NCI-H748 (cell line): ENCODE measurements at regions not wholly inside any gene's neighbourhood (a gene's known extent, or its start where the extent isn't known, plus 50 kb on each side); places are given as distances from the start of the nearest gene placed in this dataset.
A peak's percentile ranks its signal among the peaks of the same experiment; 100 is the strongest.
"Not testable (repeated sequence)": the region's sequence is repeated elsewhere in the genome, so short reads cannot be mapped to it uniquely, and the experiment has no call there.

Source experiments
- DNase-seq: peaks from one replicate; lab custom pipeline; 2025; ENCODE audit not compliant: unreplicated experiment; lab: John Stamatoyannopoulos, UW

DNA sequence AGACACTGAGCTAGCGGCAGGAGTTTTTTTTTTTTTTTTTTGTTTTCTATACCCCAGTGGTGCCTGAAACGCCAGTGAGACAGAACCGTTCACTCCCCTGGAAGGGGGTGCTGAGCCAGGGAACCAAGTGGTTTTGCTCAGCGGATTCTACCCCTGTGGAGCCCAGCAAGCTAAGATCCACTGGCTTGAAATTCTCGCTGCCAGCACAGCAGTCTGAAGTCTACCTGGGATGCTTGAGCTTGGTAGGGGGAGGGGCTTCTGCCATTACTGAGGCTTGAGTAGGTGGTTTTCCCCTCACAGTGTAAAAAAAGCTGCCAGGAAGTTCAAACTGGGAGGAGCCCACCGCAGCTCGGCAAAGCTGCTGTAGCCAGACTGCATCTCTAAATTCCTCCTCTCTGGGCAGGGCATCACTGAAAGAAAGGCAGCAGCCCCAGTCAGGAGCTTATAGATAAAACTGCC, 173.0 kb downstream of the DMAC1 start:
- DNase-seq: not testable (repeated sequence)

DNA sequence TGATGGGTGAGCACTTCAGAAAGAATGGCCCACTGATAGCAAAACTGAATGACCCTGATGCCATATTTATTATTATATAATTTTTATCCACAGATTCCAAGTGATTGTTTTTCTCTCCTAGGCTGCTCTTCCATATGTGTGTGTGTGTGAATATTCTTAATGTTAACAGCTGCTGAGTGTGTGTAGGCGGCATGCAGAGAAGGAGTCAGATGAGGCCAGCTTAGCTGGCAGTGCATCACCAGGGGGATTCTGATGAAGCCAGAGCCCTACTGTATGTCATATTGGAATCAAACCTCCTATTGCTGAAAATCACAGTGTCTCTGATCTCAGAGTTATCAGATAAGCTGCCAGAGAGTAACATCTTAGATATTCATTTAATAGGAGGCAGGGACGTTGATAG, 177.1 kb downstream of the DMAC1 start:
- peak; percentile 20 for DNase-seq

DNA sequence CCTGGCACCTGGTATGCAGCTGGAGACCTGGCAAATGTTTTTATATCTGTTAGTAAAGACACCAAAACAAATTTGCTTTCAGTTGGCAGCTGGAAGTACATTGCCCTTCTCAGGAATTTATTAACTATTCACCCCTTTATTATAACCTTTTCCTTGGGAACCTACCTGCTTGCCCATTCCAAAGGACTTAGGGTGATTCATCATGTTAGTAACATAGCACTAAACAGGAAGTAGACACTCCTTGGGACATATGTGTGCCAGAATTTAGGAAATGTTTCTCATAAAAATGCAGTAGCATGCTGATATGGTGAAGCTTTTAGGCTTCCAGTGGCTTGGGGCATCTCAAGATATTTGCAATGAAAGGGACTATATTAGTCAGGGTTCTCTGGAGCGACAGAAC, 184.2 kb downstream of the DMAC1 start:
- DNase-seq: no peak

DNA sequence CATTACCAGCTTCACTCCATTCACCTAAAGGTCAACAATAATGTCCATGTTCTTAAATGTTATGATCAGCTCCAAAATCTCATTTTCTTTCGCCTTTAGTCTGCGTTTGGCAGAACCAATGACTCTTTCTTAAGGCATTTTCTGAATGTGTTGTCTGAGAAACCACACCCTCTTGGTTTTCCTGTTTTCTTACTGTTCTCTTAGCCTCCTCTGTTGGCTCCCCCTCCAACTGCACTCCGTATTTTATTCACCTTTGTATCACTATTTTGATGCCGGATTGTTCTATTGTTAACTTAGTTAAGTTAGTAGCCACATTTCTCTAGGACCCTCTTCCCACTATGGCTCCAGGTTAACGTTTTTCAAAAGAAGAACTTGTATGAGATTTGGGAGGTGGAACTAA, 185.6 kb downstream of the DMAC1 start:
- no peak for DNase-seq

DNA sequence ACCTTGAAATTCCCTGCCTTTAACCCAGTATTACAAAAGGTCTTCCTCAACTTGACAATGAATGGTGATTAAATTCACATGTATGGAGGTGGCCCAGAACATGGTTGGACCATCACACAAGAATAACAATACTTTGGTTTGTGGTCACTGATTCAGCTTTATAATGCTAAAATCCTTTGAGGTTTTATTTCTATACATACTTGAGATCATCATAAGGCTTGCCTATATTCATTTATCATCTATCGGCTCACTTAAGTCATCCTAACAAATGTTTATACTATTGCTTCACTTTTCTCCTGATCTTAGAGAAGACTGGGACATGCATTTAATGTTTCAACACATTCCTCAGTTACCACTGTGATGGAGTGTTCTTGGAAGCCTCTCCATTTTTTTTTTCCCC, 191.3 kb downstream of the DMAC1 start:
- no peak for DNase-seq

DNA sequence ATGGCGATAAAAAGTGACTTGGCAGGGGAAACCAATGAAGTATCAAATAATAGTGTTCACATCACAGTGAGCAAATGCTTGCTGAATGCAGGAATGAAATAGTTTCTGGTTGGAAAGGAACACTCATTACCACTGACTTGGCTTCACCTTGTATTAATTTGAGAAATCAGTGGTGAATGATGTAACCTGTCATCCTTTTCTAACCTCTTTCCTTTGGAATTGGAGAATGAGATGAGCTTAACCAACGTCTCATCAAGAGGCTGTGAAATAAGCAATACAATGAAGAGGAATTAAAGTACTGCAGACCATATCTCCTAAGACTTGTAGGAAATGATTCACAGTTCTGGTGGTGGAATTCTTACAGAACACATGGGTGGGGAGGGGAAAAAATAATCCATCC, 192.2 kb downstream of the DMAC1 start:
- DNase-seq: no peak

DNA sequence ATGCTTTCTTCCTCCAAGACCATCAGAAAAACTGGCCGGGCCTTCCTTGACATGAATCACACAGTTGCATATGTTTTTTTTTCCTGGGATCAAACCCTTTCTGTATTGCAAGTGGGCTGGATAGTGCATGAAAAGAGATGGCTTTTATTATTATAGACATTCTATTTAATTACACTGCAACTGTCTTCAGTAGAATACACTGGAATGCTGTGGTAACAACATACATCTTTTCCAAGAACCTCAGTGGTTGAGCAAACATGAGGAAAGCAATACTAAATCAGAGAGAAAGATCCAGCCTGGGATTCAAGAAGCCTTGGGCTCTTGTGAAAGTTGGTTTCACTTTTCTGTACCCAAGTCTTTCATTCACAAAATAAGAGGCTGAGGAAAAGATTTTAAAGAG, 193.0 kb downstream of the DMAC1 start:
- DNase-seq: peak; percentile 55

DNA sequence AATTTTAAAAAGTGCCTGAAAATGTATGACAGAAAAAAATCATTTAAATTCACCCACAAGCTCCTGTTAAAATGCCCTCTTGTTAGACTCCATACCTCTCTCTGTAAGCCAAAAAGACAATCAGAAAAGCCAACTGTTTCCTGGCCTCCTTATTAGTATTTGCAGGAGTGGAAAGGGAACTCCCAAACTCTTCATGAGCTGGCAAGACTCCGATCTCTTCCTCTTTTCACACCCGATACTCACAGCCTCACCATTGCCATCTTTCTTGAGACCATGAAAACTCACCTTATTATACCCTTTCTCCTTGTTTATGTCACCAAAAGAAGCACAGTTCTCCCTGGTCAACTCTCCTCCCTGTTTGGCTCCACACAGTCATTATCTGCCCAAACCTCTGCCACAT, 197.8 kb downstream of the DMAC1 start:
- no peak for DNase-seq

DNA sequence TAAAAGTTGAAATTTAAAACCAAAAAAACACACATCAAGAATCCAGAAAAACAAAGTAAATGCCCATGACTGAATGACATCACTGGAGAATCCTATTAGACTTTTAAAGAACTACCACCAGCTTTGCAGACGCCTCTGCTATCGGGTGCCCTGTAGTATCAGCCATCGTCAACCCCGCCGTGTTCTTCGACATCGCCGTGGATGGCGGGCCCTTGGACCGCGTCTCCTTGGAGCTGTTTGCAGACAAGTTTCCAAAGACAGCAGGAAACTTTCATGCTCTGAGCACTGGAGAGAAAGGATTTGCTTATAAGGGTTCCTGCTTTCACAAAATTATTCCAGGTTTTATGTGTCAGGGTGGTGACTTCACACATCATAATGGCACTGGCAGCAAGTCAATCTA, 201.9 kb downstream of the DMAC1 start:
- no peak for DNase-seq

DNA sequence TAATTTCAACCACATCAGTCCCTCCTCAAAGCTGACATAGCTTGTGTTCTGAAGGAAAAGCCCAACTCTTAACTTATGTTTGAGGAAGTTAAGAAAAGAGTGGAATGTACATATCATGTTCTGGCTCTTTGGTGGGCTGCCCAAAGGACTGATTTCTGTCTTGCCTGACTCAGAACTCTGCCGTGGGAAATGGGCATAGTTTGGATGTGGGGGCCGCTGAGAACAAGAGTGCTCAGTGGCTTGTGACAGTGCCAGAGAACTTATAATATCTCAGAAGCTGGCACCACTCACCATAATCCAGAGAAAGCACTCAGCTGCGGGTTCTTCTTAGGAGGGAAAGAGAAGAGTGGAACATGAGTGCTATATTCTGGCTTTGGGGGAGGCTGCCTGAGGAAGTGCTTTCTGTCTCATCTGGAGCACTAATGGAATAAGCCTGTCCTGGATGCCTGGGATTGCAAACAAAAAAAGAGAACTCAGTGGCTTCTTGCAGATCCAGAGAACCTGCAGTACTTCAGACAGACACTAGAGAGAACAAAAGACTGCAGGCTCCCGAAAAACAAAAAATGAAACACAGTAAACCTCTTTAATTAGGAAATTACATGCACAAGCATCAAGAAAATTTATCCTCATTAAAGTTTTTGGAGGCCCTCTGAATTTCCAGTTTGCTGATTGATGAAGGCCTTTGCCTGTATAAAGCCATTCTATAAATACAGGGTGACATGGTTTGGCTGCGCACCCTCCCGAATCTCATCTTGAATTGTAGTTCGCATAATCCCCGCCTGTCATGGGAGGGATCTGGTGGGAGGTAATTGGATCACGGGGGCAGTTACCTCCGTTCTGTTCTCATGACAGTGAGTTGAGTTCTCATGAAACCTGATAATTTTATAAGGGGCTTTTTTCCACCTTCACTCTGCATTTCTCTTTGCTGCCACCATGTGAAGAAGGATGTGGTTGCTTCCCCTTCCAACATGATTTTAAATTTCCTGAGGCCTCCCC, 207.0 kb downstream of the DMAC1 start:
- no peak for DNase-seq

DNA sequence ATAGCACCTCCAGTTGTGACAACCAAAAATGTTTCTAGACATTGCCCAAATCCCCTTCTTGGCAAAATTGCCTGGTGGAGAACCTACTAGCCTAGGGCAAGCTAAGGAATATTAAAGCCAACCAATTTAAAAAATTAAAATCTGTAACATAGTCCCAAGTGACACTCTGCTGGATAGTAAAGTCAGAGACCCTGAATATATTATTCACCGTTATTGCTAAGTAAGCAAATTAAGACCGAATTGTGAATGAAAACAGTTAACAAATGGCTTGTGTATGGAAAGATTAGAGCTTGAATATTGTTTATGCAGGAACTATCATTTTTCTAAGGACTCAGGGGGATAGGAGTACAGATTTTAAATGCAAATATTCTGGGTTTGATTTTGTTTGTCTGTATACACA, 208.1 kb downstream of the DMAC1 start:
- DNase-seq: no peak

DNA sequence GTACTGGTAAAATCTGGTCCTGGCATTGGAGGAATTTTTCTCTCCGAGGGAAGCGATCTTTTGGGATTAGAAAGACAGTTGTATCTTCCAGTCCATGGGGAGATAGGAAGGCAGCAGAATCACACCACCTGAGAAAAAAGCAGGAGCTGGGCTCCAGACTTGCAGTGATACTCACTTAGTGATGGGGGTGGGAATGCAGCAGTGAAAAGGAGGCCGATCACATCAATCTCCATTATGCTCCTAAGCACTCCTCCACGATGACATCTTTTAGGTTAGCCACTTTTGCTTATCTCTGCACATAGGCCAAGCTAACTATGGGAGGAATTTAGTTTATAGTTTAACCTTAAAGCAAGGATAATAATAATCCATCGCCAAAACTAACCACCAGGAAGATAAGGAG, 219.0 kb downstream of the DMAC1 start:
- DNase-seq: no peak

DNA sequence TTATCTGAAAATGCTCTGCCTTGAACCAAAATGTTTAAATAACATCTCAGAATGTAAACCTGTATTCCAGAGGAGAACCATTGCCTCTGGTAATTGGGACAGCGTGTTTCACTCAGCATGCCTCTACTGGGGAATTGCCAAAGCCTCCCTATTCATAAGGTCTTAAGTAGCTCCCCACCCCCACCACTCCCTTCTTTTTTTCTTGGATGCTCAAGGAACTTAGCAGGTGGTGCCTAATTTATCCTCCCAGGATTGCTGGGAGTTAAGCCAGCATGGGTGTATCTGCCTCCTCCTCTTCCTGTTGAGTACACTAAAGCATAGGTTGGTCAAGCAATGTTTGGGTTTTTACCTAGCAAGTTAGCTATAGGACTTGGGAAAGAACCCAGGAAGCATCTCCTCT, 220.2 kb downstream of the DMAC1 start:
- no peak for DNase-seq

DNA sequence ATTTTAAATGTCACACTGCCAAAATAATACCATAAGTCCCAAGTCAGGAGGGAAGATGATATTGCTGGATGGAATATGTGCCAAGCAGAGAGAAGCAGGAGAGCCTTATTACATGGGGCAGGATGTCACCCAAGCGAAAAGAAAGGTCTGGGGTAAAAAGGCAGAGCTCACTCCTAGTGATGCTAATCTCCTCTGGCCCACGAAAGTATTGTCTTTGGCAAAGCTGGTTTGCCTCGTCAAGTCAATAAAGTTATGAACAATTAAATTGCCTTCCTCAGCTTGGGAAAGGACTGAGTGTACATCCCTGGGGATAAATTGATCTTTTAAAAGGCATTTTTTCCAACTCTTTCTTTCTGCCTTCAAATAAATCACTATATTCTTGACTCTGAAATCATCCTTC, 220.6 kb downstream of the DMAC1 start:
- DNase-seq: no peak

DNA sequence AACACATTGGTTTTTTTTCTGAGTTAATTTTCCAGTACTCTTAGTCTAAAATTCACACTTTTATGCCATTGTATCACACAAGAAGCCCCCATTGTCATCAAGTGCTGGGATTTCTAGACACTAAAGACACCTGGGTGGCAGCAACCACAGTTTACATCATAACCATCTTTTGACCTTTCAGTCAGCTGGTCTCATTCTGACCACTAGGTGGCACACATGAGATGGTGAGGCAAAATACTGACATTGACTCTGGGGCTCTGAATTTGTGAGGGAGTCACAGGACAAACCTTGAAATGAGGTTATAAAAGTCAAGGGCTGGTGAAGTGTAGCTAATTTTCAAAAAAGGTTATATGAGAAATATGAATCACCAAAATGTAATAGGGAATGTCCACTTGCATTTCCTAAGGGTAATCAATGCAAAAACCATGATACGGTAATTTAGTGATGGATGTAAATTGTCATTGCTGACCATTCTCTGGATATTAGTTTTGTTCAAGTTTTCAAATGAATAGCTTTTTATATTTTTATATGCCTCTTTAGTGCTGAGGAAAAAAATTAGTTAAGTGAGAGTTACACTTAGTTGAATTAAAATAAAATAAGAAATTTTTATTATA, 229.4 kb downstream of the DMAC1 start:
- DNase-seq: peak; percentile 77

DNA sequence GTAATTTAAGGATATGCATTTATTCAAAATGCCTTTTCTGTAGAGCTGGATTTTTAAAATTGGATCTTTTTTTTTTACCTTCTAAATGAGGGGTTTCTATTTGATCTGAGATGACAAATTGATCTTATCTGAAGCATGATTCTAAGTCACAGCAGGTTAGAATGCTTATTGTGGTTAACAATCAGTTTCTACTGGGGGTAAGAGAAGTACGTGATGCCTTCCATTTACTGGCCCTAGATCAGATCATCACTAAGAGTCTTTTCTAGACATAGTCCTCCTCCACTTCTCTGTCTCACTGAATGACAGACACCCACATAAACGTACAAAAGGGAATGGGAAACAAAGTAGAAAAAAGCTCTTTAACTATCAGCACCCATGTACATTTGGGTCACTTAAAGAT, 231.9 kb downstream of the DMAC1 start:
- DNase-seq: no peak

DNA sequence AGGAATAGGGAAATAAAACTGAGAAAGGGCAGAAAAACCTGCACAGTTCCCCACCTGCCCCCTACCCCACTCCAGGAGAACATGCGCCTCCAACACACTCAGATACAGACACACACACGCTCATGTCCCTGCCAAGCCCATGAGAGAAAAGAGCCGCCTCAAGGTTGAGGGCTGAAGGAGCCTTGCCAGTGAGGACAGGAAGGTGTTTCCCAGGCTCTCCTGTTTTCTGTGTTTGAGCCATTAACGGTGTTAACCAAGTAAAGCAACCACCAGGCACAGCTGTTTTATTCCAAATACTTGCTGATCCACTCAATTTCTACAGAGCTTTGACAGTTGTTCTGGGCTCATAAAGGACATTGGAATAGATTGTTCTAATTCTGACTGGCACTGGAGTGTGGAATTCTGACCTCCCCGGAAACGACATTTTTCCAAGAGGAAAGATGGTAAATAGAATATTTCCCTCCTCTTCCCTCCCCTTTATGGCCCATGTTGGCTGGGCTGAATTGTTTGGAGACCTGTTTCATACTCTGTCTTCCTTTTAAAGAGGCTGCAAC, 238.0 kb downstream of the DMAC1 start:
- DNase-seq: no peak

DNA sequence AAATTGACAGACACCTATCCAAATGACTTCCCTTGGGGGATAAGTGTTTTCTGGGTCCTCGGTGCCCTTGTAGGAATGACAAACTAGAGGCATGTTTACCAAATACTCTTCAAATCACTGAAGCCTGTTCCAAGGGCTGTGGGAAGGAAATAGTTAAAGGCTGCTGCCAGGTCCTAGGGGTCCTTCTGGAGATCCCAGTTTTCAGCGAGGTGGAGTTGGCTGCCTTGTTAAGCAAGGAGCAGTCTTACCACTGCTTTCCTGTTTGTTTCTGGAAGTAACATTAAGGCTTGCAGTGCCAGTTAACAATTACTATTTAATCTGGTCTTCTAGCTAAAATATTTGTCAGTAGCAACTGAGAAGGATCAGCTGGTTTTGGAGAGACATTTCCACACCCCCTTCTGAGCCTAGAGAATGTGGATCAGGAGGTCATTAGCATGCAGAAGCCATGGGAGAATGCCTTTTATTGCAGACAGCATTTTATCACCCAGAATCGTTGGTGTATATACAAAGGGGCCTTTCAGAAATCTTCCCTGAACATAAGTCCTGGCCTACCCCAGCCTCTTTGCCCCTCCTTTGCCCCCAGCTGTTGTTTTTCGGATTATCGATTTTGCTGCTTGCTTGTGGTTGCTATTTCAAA, 238.8 kb downstream of the DMAC1 start:
- no peak for DNase-seq

DNA sequence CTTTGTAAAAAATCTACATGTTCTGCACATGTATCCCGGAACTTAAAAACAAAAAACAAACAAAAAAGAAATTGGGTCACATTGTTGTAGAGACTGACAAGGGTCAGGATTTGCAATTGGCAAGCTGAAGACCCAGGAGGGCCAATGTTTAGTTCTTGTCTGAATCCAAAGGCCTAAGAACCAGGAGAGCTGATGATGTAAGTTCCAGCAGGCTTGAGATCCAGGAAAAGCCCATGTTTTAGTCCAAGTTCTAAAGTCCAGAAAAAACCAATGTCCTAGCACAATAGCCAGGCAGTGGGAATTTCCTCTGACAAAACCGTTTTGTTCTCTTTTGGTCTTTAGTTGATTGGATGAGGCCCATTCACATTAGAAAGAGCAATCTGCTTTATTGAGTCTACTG, 244.9 kb downstream of the DMAC1 start:
- DNase-seq: no peak

DNA sequence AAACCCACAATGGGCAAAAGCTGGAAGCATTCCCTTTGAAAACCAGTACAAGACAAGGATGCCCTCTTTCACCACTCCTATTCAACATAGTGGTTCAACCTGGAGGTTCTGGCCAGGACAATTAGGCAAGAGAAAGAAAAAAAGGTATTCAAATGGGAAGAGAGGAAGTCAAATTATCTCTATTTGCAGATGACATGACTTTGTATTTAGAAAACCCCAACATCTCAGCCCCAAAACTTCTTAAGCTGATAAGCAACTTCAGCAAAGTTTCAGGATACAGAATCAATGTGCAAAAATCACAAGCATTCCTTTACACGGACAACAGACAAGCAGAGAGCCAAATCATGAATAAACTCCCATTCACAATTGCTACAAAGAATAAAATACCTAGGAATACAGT, 246.9 kb downstream of the DMAC1 start:
- DNase-seq: not testable (repeated sequence)

DNA sequence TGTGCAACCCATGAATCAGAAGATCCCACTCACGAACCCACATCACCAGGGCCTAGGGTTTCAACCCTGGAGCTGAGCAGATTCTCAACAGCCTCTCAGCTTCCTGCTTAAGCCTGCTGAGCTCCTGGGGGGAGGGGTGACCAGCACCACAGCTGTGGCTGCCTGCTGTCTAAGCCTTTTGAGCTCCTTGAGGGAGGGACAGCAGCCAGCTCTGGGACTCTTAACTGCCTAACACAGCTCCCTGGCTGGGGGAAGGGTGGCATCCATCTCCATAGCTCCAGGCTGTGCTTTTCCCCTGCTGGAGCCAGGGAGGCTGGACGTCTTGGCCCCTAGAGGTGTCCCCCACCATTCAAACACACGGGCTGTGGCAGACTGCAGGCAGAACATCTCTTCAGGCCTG, 250.3 kb downstream of the DMAC1 start:
- DNase-seq: no peak

DNA sequence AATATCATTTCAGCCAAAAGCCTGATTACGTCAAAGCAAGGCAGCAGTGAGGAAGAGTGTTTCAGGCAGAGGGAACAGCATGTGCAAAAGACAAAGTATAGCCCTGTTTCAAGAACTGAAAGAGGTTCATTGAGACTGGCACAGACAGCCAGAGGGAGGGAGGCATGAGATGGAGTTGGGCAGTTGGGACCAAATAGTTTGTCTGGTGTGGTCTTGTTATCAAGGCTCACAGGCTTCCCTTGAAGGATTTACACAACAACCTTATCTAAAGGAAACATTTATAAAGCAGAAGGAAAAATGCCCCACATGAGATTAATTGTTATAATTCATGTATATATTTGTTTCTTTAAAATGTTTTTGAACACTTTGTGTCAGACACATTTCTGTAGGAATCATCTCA, 253.3 kb downstream of the DMAC1 start:
- DNase-seq: no peak
